Ovary (tissue), 7 donors: ENCODE measurements at regions not wholly inside any gene's neighbourhood (a gene's known extent, or its start where the extent isn't known, plus 50 kb on each side); places are given as distances from the start of the nearest gene placed in this dataset.

ENCODE experiments used
- DNase-seq, 5 donors: peaks; one replicate each; pipeline ENCODE4 v3.0.0-alpha.2; 2019 to 2020
- H3K27ac ChIP-seq, 2 donors: fragments of 200-600 bp; one replicate each; pipeline versions ENCODE4 v1.5.1 to v1.8.0; 2019 to 2022
- H3K27me3 ChIP-seq: fragments of 200-600 bp; one replicate; pipeline ENCODE4 v1.8.0; 2022
- H3K36me3 ChIP-seq: fragments of 200-600 bp; sonication (generic); one replicate; pipeline ENCODE4 v1.5.1; 2019
- H3K4me1 ChIP-seq: one replicate; pipeline ENCODE4 v1.8.1; 2013; ENCODE audit warnings: mild to moderate bottlenecking, moderate library complexity; ENCODE audit not compliant: insufficient read depth
- H3K4me3 ChIP-seq: fragments of 200-600 bp; sonication (generic); one replicate; pipeline ENCODE4 v1.5.1; 2017
- H3K9me3 ChIP-seq, 2 donors: fragments of 200-600 bp in 1 of 2; sonication (generic) in 1 of 2; one replicate each; pipeline versions ENCODE4 v1.5.1 to v1.8.1; 2013 to 2019; ENCODE audit warnings: mild to moderate bottlenecking in 1 of 2, moderate library complexity in 1 of 2
- EP300 ChIP-seq: sonication (generic); formaldehyde crosslinking; IDR thresholded peaks from one replicate; pipeline ENCODE4 v1.6.1; 2017; ENCODE audit warnings: antibody characterized with exemption
- POLR2A ChIP-seq: fragments of 450-650 bp; IDR thresholded peaks from one replicate; pipeline ENCODE4 v1.6.1; 2017; ENCODE audit warnings: antibody characterized with exemption, mild to moderate bottlenecking, moderate library complexity
- WGBS, 3 donors: extraction: QIAGEN DNeasy Blood & Tissue Kit in 1 of 3; methylation state at CpG; one replicate each; pipeline versions ENCODE4 v1.1.5 to v1.1.7; 2013 to 2017; 5-methylcytosine and 5-hydroxymethylcytosine counted together
- intact Hi-C, 4 donors: fragments of 100-400 bp; cut with DNase I; formaldehyde crosslinking; loops; one replicate each; pipeline versions ENCODE4 v1.11.0 to v1.15.1; 2022 to 2023
- TF ChIP-seq, protein P1 (sequence below), 3 donors: fragments of 450-650 bp in 2 of 3; fragments of 200-600 bp in 1 of 3; IDR thresholded peaks; one replicate each; pipeline versions ENCODE4 v1.5.1 to v1.8.0; 2016 to 2022; ENCODE audit warnings: antibody characterized with exemption in 3 of 3, mild to moderate bottlenecking in 1 of 3
- donor health status: DM: no; HTN: no; CAD: no; lungs with moderate emphysema.
- donor health status: DM: no; HTN: no; CAD: no.
- donor health status: Bipolar disorder and iron deficiency.
- donor health status: DM: no; HTN: no; CAD: no.
- donor health status: DM: yes; HTN: yes; CAD: no.

GRCh38 chr3:137854533-137855261 lies 90.6 kb downstream of the SOX14 start:
- H3K4me3 ChIP-seq, result no peak overlapping the region
- H3K27me3 ChIP-seq, result no peaks in the 10 kb centered on the region
- H3K36me3 ChIP-seq, result no peaks in the 10 kb centered on the region
- no peak overlapping the region for H3K27ac ChIP-seq
- DNase-seq, result no peak
- intact Hi-C loops, result no loop called here
- 52 to 55% (median 52%) methylated on average over 4 of the region's 4 CpGs for WGBS, 3 donors
- H3K4me1 ChIP-seq, result no peaks in the 10 kb centered on the region
- no peaks in the 10 kb centered on the region for H3K9me3 ChIP-seq
- TF ChIP-seq EP300, result no peak
- TF ChIP-seq POLR2A, result no peak
- TF ChIP-seq, protein P1, sequence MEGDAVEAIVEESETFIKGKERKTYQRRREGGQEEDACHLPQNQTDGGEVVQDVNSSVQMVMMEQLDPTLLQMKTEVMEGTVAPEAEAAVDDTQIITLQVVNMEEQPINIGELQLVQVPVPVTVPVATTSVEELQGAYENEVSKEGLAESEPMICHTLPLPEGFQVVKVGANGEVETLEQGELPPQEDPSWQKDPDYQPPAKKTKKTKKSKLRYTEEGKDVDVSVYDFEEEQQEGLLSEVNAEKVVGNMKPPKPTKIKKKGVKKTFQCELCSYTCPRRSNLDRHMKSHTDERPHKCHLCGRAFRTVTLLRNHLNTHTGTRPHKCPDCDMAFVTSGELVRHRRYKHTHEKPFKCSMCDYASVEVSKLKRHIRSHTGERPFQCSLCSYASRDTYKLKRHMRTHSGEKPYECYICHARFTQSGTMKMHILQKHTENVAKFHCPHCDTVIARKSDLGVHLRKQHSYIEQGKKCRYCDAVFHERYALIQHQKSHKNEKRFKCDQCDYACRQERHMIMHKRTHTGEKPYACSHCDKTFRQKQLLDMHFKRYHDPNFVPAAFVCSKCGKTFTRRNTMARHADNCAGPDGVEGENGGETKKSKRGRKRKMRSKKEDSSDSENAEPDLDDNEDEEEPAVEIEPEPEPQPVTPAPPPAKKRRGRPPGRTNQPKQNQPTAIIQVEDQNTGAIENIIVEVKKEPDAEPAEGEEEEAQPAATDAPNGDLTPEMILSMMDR (IDR thresholded peaks at IDR 0.05), result no peak

DNA sequence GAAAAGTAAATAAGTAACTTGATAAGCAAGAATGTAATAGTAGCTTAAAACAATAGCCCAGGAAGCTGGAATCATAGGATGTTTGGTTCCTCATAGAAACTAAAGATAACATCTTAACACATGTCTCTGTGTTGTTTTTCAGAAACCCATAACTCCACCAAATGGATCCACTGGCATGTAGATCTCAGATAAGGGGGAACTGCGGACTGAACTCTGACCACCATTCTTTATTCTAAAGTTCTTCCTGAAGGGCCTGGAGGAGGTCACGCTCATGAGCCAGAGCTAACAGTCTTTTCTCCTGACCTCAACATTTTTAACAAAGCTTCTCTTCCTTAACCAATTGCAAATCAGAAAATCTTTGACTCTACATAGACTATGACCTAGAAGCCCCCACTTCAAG lies 101.9 kb downstream of the SOX14 start:
- no peaks in the 10 kb centered on the region for H3K27me3 ChIP-seq
- 55 to 71% (median 62%) methylated on average over 2 of the region's 2 CpGs for WGBS, 3 donors
- TF ChIP-seq POLR2A (no peak), EP300 (no peak)
- TF ChIP-seq, protein P1 (IDR thresholded peaks at IDR 0.05), result no peak
- H3K36me3 ChIP-seq, result no peaks in the 10 kb centered on the region
- intact Hi-C loops, result no loop called here
- no peak for DNase-seq
- H3K9me3 ChIP-seq, result no peaks in the 10 kb centered on the region
- H3K27ac ChIP-seq, result no peak overlapping the region
- H3K4me3 ChIP-seq, result no peak overlapping the region
- no peaks in the 10 kb centered on the region for H3K4me1 ChIP-seq

- intact Hi-C loops, result no loop called here
- H3K27ac ChIP-seq, result no peak overlapping the region
- no peaks in the 10 kb centered on the region for H3K36me3 ChIP-seq
- H3K27me3 ChIP-seq, result no peaks in the 10 kb centered on the region
- TF ChIP-seq EP300 (no peak), POLR2A (no peak)
- TF ChIP-seq, protein P1 (IDR thresholded peaks at IDR 0.05), result no peak
- H3K4me1 ChIP-seq, result no peaks in the 10 kb centered on the region
- DNase-seq, result no peak
- WGBS, 3 donors, result 86 to 91% (median 88%) methylated on average over 4 of the region's 4 CpGs
- no peak overlapping the region for H3K4me3 ChIP-seq
- H3K9me3 ChIP-seq, result no peaks in the 10 kb centered on the region
Measured at GRCh38 chr3:137866933-137867332, 102.8 kb downstream of the SOX14 start.

DNA sequence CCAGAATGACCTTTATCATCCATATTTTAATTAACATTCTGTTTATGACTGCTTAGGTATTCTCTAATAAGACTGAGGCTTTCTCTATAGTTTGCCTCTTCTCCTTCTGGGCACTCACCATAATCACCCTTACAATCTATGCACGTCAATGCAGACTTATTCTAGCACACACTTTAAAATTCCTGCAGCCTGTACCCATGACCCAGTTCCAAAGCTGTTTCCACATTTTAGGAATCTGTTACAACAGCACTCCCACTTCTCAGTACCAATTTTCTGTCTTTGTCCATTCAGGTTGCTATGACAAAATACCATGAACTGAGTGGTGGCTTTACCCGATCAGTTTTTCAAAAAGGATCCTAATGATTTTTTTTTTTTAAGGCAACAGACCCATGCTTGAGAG lies 103.5 kb downstream of the SOX14 start:
- whole genome bisulfite sequencing, 3 donors, result 84 to 93% (median 90%) methylated on average over 2 of the region's 2 CpGs

More for the DNA sequence above, 103.5 kb downstream of the SOX14 start:
- intact Hi-C loops, result no loop called here
- H3K4me1 ChIP-seq, result no peaks in the 10 kb centered on the region
- TF ChIP-seq POLR2A, result no peak
- TF ChIP-seq, protein P1 (IDR thresholded peaks at IDR 0.05), result no peak
- no peak for TF ChIP-seq EP300
- no peaks in the 10 kb centered on the region for H3K27me3 ChIP-seq
- no peaks in the 10 kb centered on the region for H3K36me3 ChIP-seq
- no peak overlapping the region for H3K27ac ChIP-seq
- H3K4me3 ChIP-seq, result no peak overlapping the region
- DNase-seq, result no peak
- H3K9me3 ChIP-seq, result no peaks in the 10 kb centered on the region
